ENCODE measurements at regions not wholly inside any gene's neighbourhood (a gene's known extent, or its start where the extent isn't known, plus 50 kb on each side); places are given as distances from the start of the nearest gene placed in this dataset.

GRCh38 chr2:48176876-48177275, 137.6 kb upstream of the FOXN2 start:
- no peak overlapping the region for H3K4me3 Mint-ChIP-seq
- intact Hi-C loops (cut with micrococcal nuclease): no loop called here
- DNase-seq: no peak
- H3K9me3 Mint-ChIP-seq: peaks cover 11% of the 10 kb centered on the region
- peaks cover 11% of the 10 kb centered on the region for H3K27me3 Mint-ChIP-seq
- H3K36me3 Mint-ChIP-seq (ENCODE audit: low read depth): no peaks in the 10 kb centered on the region
- H3K27ac Mint-ChIP-seq: no peak overlapping the region
- no peaks in the 10 kb centered on the region for H3K4me1 Mint-ChIP-seq

GRCh38 chr2:48178611-48179010, 135.9 kb upstream of the FOXN2 start:
- H3K9me3 Mint-ChIP-seq: peaks cover 16% of the 10 kb centered on the region
- DNase-seq: no peak
- peaks cover 9% of the 10 kb centered on the region for H3K27me3 Mint-ChIP-seq
- no peak overlapping the region for H3K27ac Mint-ChIP-seq
- H3K4me3 Mint-ChIP-seq: no peak overlapping the region
- H3K4me1 Mint-ChIP-seq: no peaks in the 10 kb centered on the region
- H3K36me3 Mint-ChIP-seq (ENCODE audit: low read depth): no peaks in the 10 kb centered on the region
- intact Hi-C loops (cut with micrococcal nuclease): no loop called here

GRCh38 chr2:48180557-48180956, 133.9 kb upstream of the FOXN2 start:
- Mint-ChIP-seq H3K27me3 (no peaks in the 10 kb centered on the region), H3K4me1 (no peaks in the 10 kb centered on the region), H3K27ac (no peak overlapping the region), H3K36me3 (ENCODE audit: low read depth) (no peaks in the 10 kb centered on the region), H3K4me3 (no peak overlapping the region), H3K9me3 (peaks cover 10% of the 10 kb centered on the region)
- intact Hi-C loops (cut with micrococcal nuclease): no loop called here
- no peak for DNase-seq

GRCh38 chr2:48183276-48183675, 131.2 kb upstream of the FOXN2 start:
- no peak overlapping the region for H3K27ac Mint-ChIP-seq
- no peak for DNase-seq
- H3K4me3 Mint-ChIP-seq: no peak overlapping the region
- no peaks in the 10 kb centered on the region for H3K36me3 Mint-ChIP-seq (ENCODE audit: low read depth)
- H3K4me1 Mint-ChIP-seq: no peaks in the 10 kb centered on the region
- H3K9me3 Mint-ChIP-seq: peaks cover 10% of the 10 kb centered on the region
- peaks cover 3% of the 10 kb centered on the region for H3K27me3 Mint-ChIP-seq
- intact Hi-C loops (cut with micrococcal nuclease): no loop called here

GRCh38 chr2:48183991-48184390, 130.5 kb upstream of the FOXN2 start:
- H3K36me3 Mint-ChIP-seq (ENCODE audit: low read depth): no peaks in the 10 kb centered on the region

GRCh38 chr2:48187503-48187902, 127.0 kb upstream of the FOXN2 start:
- intact Hi-C loops (cut with micrococcal nuclease): no loop called here
- Mint-ChIP-seq H3K9me3 (peaks cover 10% of the 10 kb centered on the region), H3K27me3 (peaks cover 3% of the 10 kb centered on the region), H3K36me3 (ENCODE audit: low read depth) (no peaks in the 10 kb centered on the region), H3K4me3 (no peak overlapping the region), H3K4me1 (no peaks in the 10 kb centered on the region), H3K27ac (no peak overlapping the region)
- no peak for DNase-seq

More at GRCh38 chr2:48183991-48184390, 130.5 kb upstream of the FOXN2 start:
- Mint-ChIP-seq H3K4me3 (no peak overlapping the region), H3K27ac (no peak overlapping the region), H3K4me1 (no peaks in the 10 kb centered on the region), H3K27me3 (peaks cover 3% of the 10 kb centered on the region), H3K9me3 (peaks cover 10% of the 10 kb centered on the region)
- DNase-seq: no peak
- intact Hi-C loops (cut with micrococcal nuclease): no loop called here

GRCh38 chr2:48189552-48190228, 124.8 kb upstream of the FOXN2 start:
- no peak overlapping the region for H3K27ac Mint-ChIP-seq
- no peak overlapping the region for H3K4me3 Mint-ChIP-seq
- no peaks in the 10 kb centered on the region for H3K4me1 Mint-ChIP-seq
- intact Hi-C loops (cut with micrococcal nuclease): no loop called here
- H3K27me3 Mint-ChIP-seq: peaks cover 8% of the 10 kb centered on the region
- H3K36me3 Mint-ChIP-seq (ENCODE audit: low read depth): no peaks in the 10 kb centered on the region
- H3K9me3 Mint-ChIP-seq: no peaks in the 10 kb centered on the region
- no peak for DNase-seq

GRCh38 chr2:48190230-48190629, 124.3 kb upstream of the FOXN2 start:
- intact Hi-C loops (cut with micrococcal nuclease): no loop called here
- H3K27ac Mint-ChIP-seq: no peak overlapping the region
- H3K4me3 Mint-ChIP-seq: no peak overlapping the region

GRCh38 chr2:48194641-48195040, 119.8 kb upstream of the FOXN2 start:
- no peak for DNase-seq
- Mint-ChIP-seq H3K36me3 (ENCODE audit: low read depth) (no peaks in the 10 kb centered on the region), H3K27ac (no peak overlapping the region), H3K4me1 (no peaks in the 10 kb centered on the region), H3K4me3 (no peak overlapping the region), H3K27me3 (peaks cover 6% of the 10 kb centered on the region), H3K9me3 (no peaks in the 10 kb centered on the region)
- intact Hi-C loops (cut with micrococcal nuclease): no loop called here

More at GRCh38 chr2:48190230-48190629, 124.3 kb upstream of the FOXN2 start:
- Mint-ChIP-seq H3K4me1 (no peaks in the 10 kb centered on the region), H3K27me3 (peaks cover 9% of the 10 kb centered on the region), H3K36me3 (ENCODE audit: low read depth) (no peaks in the 10 kb centered on the region), H3K9me3 (no peaks in the 10 kb centered on the region)
- no peak for DNase-seq

- H3K9me3 Mint-ChIP-seq: no peaks in the 10 kb centered on the region
- H3K4me3 Mint-ChIP-seq: no peak overlapping the region
- intact Hi-C loops (cut with micrococcal nuclease): no loop called here
- H3K4me1 Mint-ChIP-seq: no peaks in the 10 kb centered on the region
- peaks cover 6% of the 10 kb centered on the region for H3K27me3 Mint-ChIP-seq
- H3K27ac Mint-ChIP-seq: no peak overlapping the region
- H3K36me3 Mint-ChIP-seq (ENCODE audit: low read depth): no peaks in the 10 kb centered on the region
- no peak for DNase-seq
Observed at GRCh38 chr2:48195169-48195568, 119.3 kb upstream of the FOXN2 start.

- H3K9me3 Mint-ChIP-seq: no peaks in the 10 kb centered on the region
- peaks cover 11% of the 10 kb centered on the region for H3K27me3 Mint-ChIP-seq
Observed at GRCh38 chr2:48197618-48198017, 116.9 kb upstream of the FOXN2 start.

GRCh38 chr2:48198371-48198770, 116.1 kb upstream of the FOXN2 start:
- Mint-ChIP-seq H3K9me3 (no peaks in the 10 kb centered on the region), H3K27me3 (peaks cover 11% of the 10 kb centered on the region), H3K4me1 (peaks cover 2% of the 10 kb centered on the region), H3K36me3 (ENCODE audit: low read depth) (no peaks in the 10 kb centered on the region), H3K27ac (no peak overlapping the region), H3K4me3 (no peak overlapping the region)
- no peak for DNase-seq
- intact Hi-C loops (cut with micrococcal nuclease): no loop called here

More at GRCh38 chr2:48197618-48198017, 116.9 kb upstream of the FOXN2 start:
- no peak for DNase-seq
- Mint-ChIP-seq H3K4me1 (peaks cover 2% of the 10 kb centered on the region), H3K27ac (no peak overlapping the region), H3K36me3 (ENCODE audit: low read depth) (no peaks in the 10 kb centered on the region), H3K4me3 (no peak overlapping the region)
- intact Hi-C loops (cut with micrococcal nuclease): no loop called here

GRCh38 chr2:48199070-48199469, 115.4 kb upstream of the FOXN2 start:
- Mint-ChIP-seq H3K4me1 (peaks cover 2% of the 10 kb centered on the region), H3K27ac (no peak overlapping the region), H3K9me3 (no peaks in the 10 kb centered on the region), H3K4me3 (no peak overlapping the region), H3K36me3 (ENCODE audit: low read depth) (no peaks in the 10 kb centered on the region), H3K27me3 (peaks cover 9% of the 10 kb centered on the region)
- intact Hi-C loops (cut with micrococcal nuclease): no loop called here
- no peak for DNase-seq

GRCh38 chr2:48200620-48201293, 113.7 kb upstream of the FOXN2 start:
- H3K4me3 Mint-ChIP-seq: no peak overlapping the region
- no peaks in the 10 kb centered on the region for H3K36me3 Mint-ChIP-seq (ENCODE audit: low read depth)

More at GRCh38 chr2:48200620-48201293, 113.7 kb upstream of the FOXN2 start:
- intact Hi-C loops (cut with micrococcal nuclease): no loop called here
- Mint-ChIP-seq H3K4me1 (peaks cover 2% of the 10 kb centered on the region), H3K27me3 (peaks cover 5% of the 10 kb centered on the region), H3K9me3 (no peaks in the 10 kb centered on the region), H3K27ac (no peak overlapping the region)
- no peak for DNase-seq
